GM12891 (cell line): ENCODE measurements at regions not wholly inside any gene's neighbourhood (a gene's known extent, or its start where the extent isn't known, plus 50 kb on each side); places are given as distances from the start of the nearest gene placed in this dataset.

Source experiments
- POLR2A ChIP-seq: IDR thresholded peaks from 2 replicates; pipeline ENCODE4 v1.6.1; 2011; ENCODE audit warnings: low read depth, low read length, control low read depth
- POLR2AphosphoS5 ChIP-seq: IDR thresholded peaks from 2 replicates; pipeline ENCODE4 v1.6.1; 2011; ENCODE audit warnings: low read depth, low read length, control low read depth
- SPI1 ChIP-seq: IDR thresholded peaks from 2 replicates; pipeline ENCODE4 v1.6.1; 2011; ENCODE audit warnings: low read depth, low read length, control low read depth

GRCh38 chr3:115301364-115301860, 154.3 kb upstream of the ZBTB20 start:
- TF ChIP-seq SPI1 (no peak), POLR2A (no peak), POLR2AphosphoS5 (no peak)
